ENCODE measurements at regions not wholly inside any gene's neighbourhood (a gene's known extent, or its start where the extent isn't known, plus 50 kb on each side); places are given as distances from the start of the nearest gene placed in this dataset.

- ATAC-seq (ENCODE audit: low FRiP score in 2 of 2) (no peak), DNase-seq (no peak)
- no peaks in the 10 kb centered on the region for H3K36me3 ChIP-seq
- H3K9me3 ChIP-seq: no peaks in the 10 kb centered on the region
- H3K27ac ChIP-seq: no peak overlapping the region
- 77 to 79% methylated on average over 4 of the region's 4 CpGs for WGBS, 2 donors
- H3K4me3 ChIP-seq: no peak overlapping the region
- no peaks in the 10 kb centered on the region for H3K27me3 ChIP-seq
- no peaks in the 10 kb centered on the region for H3K4me1 ChIP-seq
- TF ChIP-seq POLR2AphosphoS5 (IDR thresholded peaks at IDR 0.05) (no peak), CTCF (IDR thresholded peaks at IDR 0.05) (no peak), POLR2A (IDR thresholded peaks at IDR 0.05) (no peak), EP300 (IDR thresholded peaks at IDR 0.05) (no peak)
These were observed 551.7 kb downstream of the NR2F2 start for GRCh38 chr15:96882121-96882772.

- TF ChIP-seq POLR2A (IDR thresholded peaks at IDR 0.05) (no peak), CTCF (IDR thresholded peaks at IDR 0.05) (no peak), POLR2AphosphoS5 (IDR thresholded peaks at IDR 0.05) (no peak), EP300 (IDR thresholded peaks at IDR 0.05) (no peak)
- Histone ChIP-seq H3K4me3 (no peak overlapping the region), H3K36me3 (no peaks in the 10 kb centered on the region), H3K9me3 (no peaks in the 10 kb centered on the region), H3K27ac (no peak overlapping the region), H3K4me1 (no peaks in the 10 kb centered on the region), H3K27me3 (no peaks in the 10 kb centered on the region)
- no peak for DNase-seq
- ATAC-seq (ENCODE audit: low FRiP score in 2 of 2): no peak
- WGBS, 2 donors: 52 to 56% methylated on average over 1 of the region's 1 CpG
These were observed 557.2 kb downstream of the NR2F2 start for GRCh38 chr15:96887730-96888129.

GRCh38 chr15:96888764-96889163 lies 558.3 kb downstream of the NR2F2 start:
- Histone ChIP-seq H3K4me3 (no peak overlapping the region), H3K9me3 (no peaks in the 10 kb centered on the region), H3K27me3 (no peaks in the 10 kb centered on the region), H3K36me3 (no peaks in the 10 kb centered on the region), H3K4me1 (no peaks in the 10 kb centered on the region), H3K27ac (peak overlapping the region in 1 of 4 donors; percentile 6)
- 64 to 67% methylated on average over 1 of the region's 1 CpG for WGBS, 2 donors
- DNase-seq: no peak
- no peak for ATAC-seq (ENCODE audit: low FRiP score in 2 of 2)
- no peak for TF ChIP-seq POLR2A (IDR thresholded peaks at IDR 0.05)
- no peak for TF ChIP-seq EP300 (IDR thresholded peaks at IDR 0.05)
- TF ChIP-seq POLR2AphosphoS5 (IDR thresholded peaks at IDR 0.05): no peak
- no peak for TF ChIP-seq CTCF (IDR thresholded peaks at IDR 0.05)

- peak overlapping the region in 3 of 4 donors; percentile 12 to 39 (median 33) for H3K4me3 ChIP-seq
- peak in 1 of 2 donors; percentile 38 for ATAC-seq (ENCODE audit: low FRiP score in 2 of 2)
- WGBS, 2 donors: 25 to 33% methylated on average over 6 of the region's 6 CpGs
These were observed 559.4 kb downstream of the NR2F2 start for GRCh38 chr15:96889734-96890480.

More at GRCh38 chr15:96889734-96890480, 559.4 kb downstream of the NR2F2 start:
- Histone ChIP-seq H3K27ac (peak overlapping the region; percentile 30 to 53 (median 34)), H3K36me3 (no peaks in the 10 kb centered on the region), H3K4me1 (no peaks in the 10 kb centered on the region), H3K27me3 (no peaks in the 10 kb centered on the region), H3K9me3 (no peaks in the 10 kb centered on the region)
- TF ChIP-seq POLR2A (IDR thresholded peaks at IDR 0.05) (no peak), EP300 (IDR thresholded peaks at IDR 0.05) (no peak), CTCF (IDR thresholded peaks at IDR 0.05) (no peak), POLR2AphosphoS5 (IDR thresholded peaks at IDR 0.05) (no peak)
- no peak for DNase-seq
